Panc1 (cell line): ENCODE measurements at regions not wholly inside any gene's neighbourhood (a gene's known extent, or its start where the extent isn't known, plus 50 kb on each side); places are given as distances from the start of the nearest gene placed in this dataset.

ENCODE experiments used
- ATAC-seq: fragments of 200-7000 bp; cut with Tn5 transposase; 2 replicates; pipeline ENCODE4 v1.9.1; 2020; ENCODE audit warnings: mild to moderate bottlenecking, moderate library complexity
- BruUV-seq: library from RNA; stranded (reverse); fragments of 400-500 nt; replicated peaks from 2 replicates; lab custom pipeline; 2021; lab: Mats Ljungman, UMichigan
- CTCF ChIA-PET: fragments of 300-600 bp; sonication (Branson Sonifier 250); formaldehyde crosslinking; loops from one replicate; lab custom pipeline; 2022; ENCODE audit warnings: antibody characterized with exemption; lab: Charles Lee
- POLR2A ChIA-PET: fragments of 300-600 bp; sonication (Branson Sonifier 250); formaldehyde crosslinking; loops from one replicate; lab custom pipeline; 2022; ENCODE audit warnings: antibody characterized with exemption; lab: Charles Lee
- DNase-seq: peaks from one replicate; pipeline ENCODE4 v3.0.0-alpha.2; 2010; ENCODE audit warnings: low read depth, low spot score
- H3K27ac ChIP-seq: 2 replicates; pipeline ENCODE4 v1.5.1; 2011; ENCODE audit warnings: mild to moderate bottlenecking, low read length, inconsistent platforms
- H3K27me3 ChIP-seq: fragments of 200-500 bp; sonication (Bioruptor generic); 2 replicates; pipeline ENCODE4 v1.6.0; 2014; ENCODE audit warnings: low read length, inconsistent platforms; ENCODE audit not compliant: control insufficient read depth, insufficient read depth
- H3K36me3 ChIP-seq: fragments of 200-500 bp; sonication (Bioruptor generic); 2 replicates; pipeline ENCODE4 v1.5.1; 2014; ENCODE audit warnings: inconsistent platforms, mild to moderate bottlenecking, low read length, moderate library complexity; ENCODE audit not compliant: control insufficient read depth, insufficient read depth
- H3K4me1 ChIP-seq: 2 replicates; pipeline ENCODE4 v1.5.1; 2011; ENCODE audit warnings: inconsistent platforms, mild to moderate bottlenecking, low read length, moderate library complexity; ENCODE audit not compliant: control insufficient read depth, insufficient read depth
- H3K4me3 ChIP-seq, 2 experiments: 2 replicates each; pipeline ENCODE4 v1.5.1; 2011 to 2012; ENCODE audit warnings: low read depth in 2 of 2, low read length in 2 of 2, mild to moderate bottlenecking in 2 of 2, inconsistent platforms in 1 of 2, moderate library complexity in 1 of 2
- H3K9me3 ChIP-seq: fragments of 200-500 bp; sonication (Bioruptor generic); 2 replicates; pipeline ENCODE4 v1.5.1; 2014; ENCODE audit warnings: low read depth, mild to moderate bottlenecking, inconsistent platforms, low read length, moderate library complexity; ENCODE audit not compliant: control insufficient read depth, insufficient read depth
- POLR2AphosphoS5 ChIP-seq: IDR thresholded peaks from 2 replicates; pipeline ENCODE4 v1.6.1; 2012; ENCODE audit warnings: mild to moderate bottlenecking, low read depth, low read length, moderate library complexity
- SIN3A ChIP-seq: IDR thresholded peaks from 2 replicates; pipeline ENCODE4 v1.6.1; 2012; ENCODE audit warnings: low read depth, mild to moderate bottlenecking, low read length, moderate library complexity, borderline replicate concordance; ENCODE audit not compliant: insufficient read depth
- TCF7L2 ChIP-seq: IDR thresholded peaks from 2 replicates; pipeline ENCODE4 v1.6.1; 2011; ENCODE audit warnings: mild to moderate bottlenecking, low read depth, low read length, inconsistent platforms
- in situ Hi-C: cut with HindIII; loops from 2 replicates; pipeline ENCODE4 v1.10.0; 2016; ENCODE audit warnings: low sequenced_read_pairs, low pct_unique_long_range_greater_than_20kb
- intact Hi-C: fragments of 100-400 bp; cut with micrococcal nuclease; formaldehyde crosslinking; loops from one replicate; pipeline ENCODE4 v1.10.0; 2022; ENCODE audit not compliant: unreplicated experiment
- TF ChIP-seq, protein P1 (sequence below): fragments of 450-650 bp; IDR thresholded peaks from 2 replicates; pipeline ENCODE4 v1.5.1; 2017; ENCODE audit warnings: mild to moderate bottlenecking
- TF ChIP-seq, protein P2 (sequence below), 2 experiments: IDR thresholded peaks; 2 replicates each; pipeline ENCODE4 v1.6.1; 2011 to 2012; ENCODE audit warnings: low read depth in 2 of 2, control low read depth in 1 of 2, low read length in 1 of 2, mild to moderate bottlenecking in 1 of 2, moderate library complexity in 1 of 2; ENCODE audit not compliant: insufficient read depth in 1 of 2

DNA sequence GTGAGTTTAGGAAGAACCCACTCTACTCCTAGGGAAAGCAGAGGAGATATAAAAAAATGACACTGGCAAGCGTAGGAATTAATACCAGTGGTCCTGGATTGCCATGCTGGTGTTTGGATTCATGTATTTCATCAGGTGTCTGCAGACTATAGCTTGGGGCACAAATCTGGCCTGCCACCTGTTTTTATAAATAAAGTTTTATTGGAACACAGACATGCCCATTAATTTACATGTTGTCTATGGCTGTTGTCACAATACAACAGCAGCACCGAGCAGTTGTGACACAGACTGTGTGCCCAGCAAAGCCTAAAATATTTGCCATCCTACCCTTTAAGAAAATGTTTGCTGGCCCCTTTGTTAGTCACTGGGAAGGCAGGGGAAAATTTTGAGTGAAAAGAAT is 553.2 kb downstream of the VRK1 start:
- no peaks in the 10 kb centered on the region for H3K4me1 ChIP-seq
- in situ Hi-C loops, result no loop called here
- no peaks in the 10 kb centered on the region for H3K27me3 ChIP-seq
- no peak for TF ChIP-seq SIN3A
- no peak for TF ChIP-seq TCF7L2
- TF ChIP-seq, protein P1, sequence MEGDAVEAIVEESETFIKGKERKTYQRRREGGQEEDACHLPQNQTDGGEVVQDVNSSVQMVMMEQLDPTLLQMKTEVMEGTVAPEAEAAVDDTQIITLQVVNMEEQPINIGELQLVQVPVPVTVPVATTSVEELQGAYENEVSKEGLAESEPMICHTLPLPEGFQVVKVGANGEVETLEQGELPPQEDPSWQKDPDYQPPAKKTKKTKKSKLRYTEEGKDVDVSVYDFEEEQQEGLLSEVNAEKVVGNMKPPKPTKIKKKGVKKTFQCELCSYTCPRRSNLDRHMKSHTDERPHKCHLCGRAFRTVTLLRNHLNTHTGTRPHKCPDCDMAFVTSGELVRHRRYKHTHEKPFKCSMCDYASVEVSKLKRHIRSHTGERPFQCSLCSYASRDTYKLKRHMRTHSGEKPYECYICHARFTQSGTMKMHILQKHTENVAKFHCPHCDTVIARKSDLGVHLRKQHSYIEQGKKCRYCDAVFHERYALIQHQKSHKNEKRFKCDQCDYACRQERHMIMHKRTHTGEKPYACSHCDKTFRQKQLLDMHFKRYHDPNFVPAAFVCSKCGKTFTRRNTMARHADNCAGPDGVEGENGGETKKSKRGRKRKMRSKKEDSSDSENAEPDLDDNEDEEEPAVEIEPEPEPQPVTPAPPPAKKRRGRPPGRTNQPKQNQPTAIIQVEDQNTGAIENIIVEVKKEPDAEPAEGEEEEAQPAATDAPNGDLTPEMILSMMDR, result no peak
- no peak for TF ChIP-seq POLR2AphosphoS5
- TF ChIP-seq, protein P2, sequence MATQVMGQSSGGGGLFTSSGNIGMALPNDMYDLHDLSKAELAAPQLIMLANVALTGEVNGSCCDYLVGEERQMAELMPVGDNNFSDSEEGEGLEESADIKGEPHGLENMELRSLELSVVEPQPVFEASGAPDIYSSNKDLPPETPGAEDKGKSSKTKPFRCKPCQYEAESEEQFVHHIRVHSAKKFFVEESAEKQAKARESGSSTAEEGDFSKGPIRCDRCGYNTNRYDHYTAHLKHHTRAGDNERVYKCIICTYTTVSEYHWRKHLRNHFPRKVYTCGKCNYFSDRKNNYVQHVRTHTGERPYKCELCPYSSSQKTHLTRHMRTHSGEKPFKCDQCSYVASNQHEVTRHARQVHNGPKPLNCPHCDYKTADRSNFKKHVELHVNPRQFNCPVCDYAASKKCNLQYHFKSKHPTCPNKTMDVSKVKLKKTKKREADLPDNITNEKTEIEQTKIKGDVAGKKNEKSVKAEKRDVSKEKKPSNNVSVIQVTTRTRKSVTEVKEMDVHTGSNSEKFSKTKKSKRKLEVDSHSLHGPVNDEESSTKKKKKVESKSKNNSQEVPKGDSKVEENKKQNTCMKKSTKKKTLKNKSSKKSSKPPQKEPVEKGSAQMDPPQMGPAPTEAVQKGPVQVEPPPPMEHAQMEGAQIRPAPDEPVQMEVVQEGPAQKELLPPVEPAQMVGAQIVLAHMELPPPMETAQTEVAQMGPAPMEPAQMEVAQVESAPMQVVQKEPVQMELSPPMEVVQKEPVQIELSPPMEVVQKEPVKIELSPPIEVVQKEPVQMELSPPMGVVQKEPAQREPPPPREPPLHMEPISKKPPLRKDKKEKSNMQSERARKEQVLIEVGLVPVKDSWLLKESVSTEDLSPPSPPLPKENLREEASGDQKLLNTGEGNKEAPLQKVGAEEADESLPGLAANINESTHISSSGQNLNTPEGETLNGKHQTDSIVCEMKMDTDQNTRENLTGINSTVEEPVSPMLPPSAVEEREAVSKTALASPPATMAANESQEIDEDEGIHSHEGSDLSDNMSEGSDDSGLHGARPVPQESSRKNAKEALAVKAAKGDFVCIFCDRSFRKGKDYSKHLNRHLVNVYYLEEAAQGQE (IDR thresholded peaks at IDR 0.05; ENCODE audit: insufficient read depth in 1 of 2, low read depth in 2 of 2, low read length in 1 of 2), result no peak
- intact Hi-C loops, result no loop called here
- ATAC-seq (no peak), DNase-seq (no peak)
- CTCF ChIA-PET, result no interaction called here
- H3K27ac ChIP-seq, result no peak overlapping the region
- no peak overlapping the region for H3K4me3 ChIP-seq
- H3K36me3 ChIP-seq, result no peaks in the 10 kb centered on the region
- no TSS peak for BruUV-seq
- POLR2A ChIA-PET, result no interaction called here
- H3K9me3 ChIP-seq, result no peaks in the 10 kb centered on the region

GRCh38 chr14:97350894-97351731 is 553.9 kb downstream of the VRK1 start:
- no peak overlapping the region for H3K4me3 ChIP-seq
- H3K4me1 ChIP-seq, result no peaks in the 10 kb centered on the region
- no peaks in the 10 kb centered on the region for H3K9me3 ChIP-seq
- ATAC-seq, result no peak
- in situ Hi-C loops (no loop called here), intact Hi-C loops (no loop called here)
- H3K27ac ChIP-seq, result no peak overlapping the region
- TF ChIP-seq, protein P1, result no peak
- H3K27me3 ChIP-seq, result no peaks in the 10 kb centered on the region
- ChIA-PET POLR2A (no interaction called here), CTCF (no interaction called here)
- BruUV-seq, result no TSS peak
- H3K36me3 ChIP-seq, result no peaks in the 10 kb centered on the region
- no peak for DNase-seq
